DOHH2 (cell line): ENCODE measurements at regions not wholly inside any gene's neighbourhood (a gene's known extent, or its start where the extent isn't known, plus 50 kb on each side); places are given as distances from the start of the nearest gene placed in this dataset.

Source experiments
- H3F3A ChIP-seq: fragments of 200-600 bp; sonication (generic), shearing (Covaris generic); 2 replicates; pipeline ENCODE4 v1.6.0; 2016; ENCODE audit warnings: antibody characterized with exemption, mild to moderate bottlenecking; ENCODE audit not compliant: control insufficient read depth, insufficient read depth
- H3K27ac ChIP-seq: fragments of 200-600 bp; sonication (generic); 2 replicates; pipeline ENCODE4 v1.5.1; 2014; ENCODE audit warnings: low read depth, mild to moderate bottlenecking, low read length, moderate library complexity
- H3K27me3 ChIP-seq: fragments of 200-600 bp; sonication (generic); 2 replicates; pipeline ENCODE4 v1.6.1; 2014; ENCODE audit warnings: mild to moderate bottlenecking, low read length, mixed read lengths; ENCODE audit not compliant: control insufficient read depth
- H3K36me3 ChIP-seq: fragments of 200-600 bp; sonication (generic); 2 replicates; pipeline ENCODE4 v1.6.1; 2014; ENCODE audit warnings: mild to moderate bottlenecking, low read length, moderate library complexity, mixed read lengths; ENCODE audit not compliant: control insufficient read depth
- H3K4me1 ChIP-seq: fragments of 200-600 bp; sonication (generic); 2 replicates; pipeline ENCODE4 v1.6.1; 2014; ENCODE audit warnings: mild to moderate bottlenecking, low read length, mixed read lengths; ENCODE audit not compliant: control insufficient read depth
- H3K4me2 ChIP-seq: fragments of 200-600 bp; sonication (generic); 2 replicates; pipeline ENCODE4 v1.6.0; 2014; ENCODE audit warnings: mild to moderate bottlenecking, low read length, moderate library complexity
- H3K4me3 ChIP-seq: fragments of 200-600 bp; sonication (generic); 2 replicates; pipeline ENCODE4 v1.5.1; 2014; ENCODE audit warnings: mild to moderate bottlenecking, low read length, mixed read lengths
- H3K79me2 ChIP-seq: fragments of 200-600 bp; sonication (generic); 2 replicates; pipeline ENCODE4 v1.6.1; 2014; ENCODE audit warnings: mild to moderate bottlenecking, low read length, mixed read lengths; ENCODE audit not compliant: control insufficient read depth
- H3K9me2 ChIP-seq: fragments of 200-600 bp; sonication (generic); replicated peaks from 2 replicates; pipeline ENCODE4 v1.6.1; 2014; ENCODE audit warnings: mild to moderate bottlenecking, low read length, mixed read lengths; ENCODE audit not compliant: control insufficient read depth
- H3K9me3 ChIP-seq: fragments of 200-600 bp; sonication (generic); 2 replicates; pipeline ENCODE4 v1.6.1; 2014; ENCODE audit warnings: antibody characterized with exemption, low read length, mixed read lengths; ENCODE audit not compliant: control insufficient read depth, insufficient read depth
- H4K20me1 ChIP-seq: fragments of 200-600 bp; sonication (generic); 2 replicates; pipeline ENCODE4 v1.6.0; 2014; ENCODE audit warnings: low read depth, mild to moderate bottlenecking, antibody characterized with exemption, low read length, moderate library complexity; ENCODE audit not compliant: control insufficient read depth, insufficient read depth
- CTCF ChIP-seq: fragments of 200-600 bp; sonication (generic); IDR thresholded peaks from one replicate; pipeline ENCODE4 v1.5.1; 2014; ENCODE audit warnings: antibody characterized with exemption, mild to moderate bottlenecking, low read depth, low read length; ENCODE audit not compliant: poor library complexity, severe bottlenecking
- EZH2phosphoT487 ChIP-seq: fragments of 200-600 bp; sonication (generic); IDR thresholded peaks from 2 replicates; pipeline ENCODE4 v1.6.1; 2017; ENCODE audit warnings: borderline replicate concordance, mild to moderate bottlenecking, antibody characterized with exemption, low read length, moderate library complexity, mixed read lengths

- no peaks in the 10 kb centered on the region for H3K9me3 ChIP-seq
Measured at GRCh38 chr16:79351927-79352326, 248.6 kb downstream of the MAF start.

GRCh38 chr16:79349803-79350202 lies 250.7 kb downstream of the MAF start:
- no peaks in the 10 kb centered on the region for H3K36me3 ChIP-seq
- H3K9me3 ChIP-seq, result no peaks in the 10 kb centered on the region
- H3K27me3 ChIP-seq, result no peaks in the 10 kb centered on the region
- H4K20me1 ChIP-seq, result no peaks in the 10 kb centered on the region
- H3K79me2 ChIP-seq, result no peaks in the 10 kb centered on the region
- TF ChIP-seq EZH2phosphoT487 (no peak), CTCF (no peak)
- no peak overlapping the region for H3K4me2 ChIP-seq
- H3K9me2 ChIP-seq, result no peaks in the 10 kb centered on the region
- H3K4me1 ChIP-seq, result no peaks in the 10 kb centered on the region
- no peak overlapping the region for H3K27ac ChIP-seq
- H3F3A ChIP-seq, result no peaks in the 10 kb centered on the region
- no peak overlapping the region for H3K4me3 ChIP-seq

More at GRCh38 chr16:79351927-79352326, 248.6 kb downstream of the MAF start:
- Histone ChIP-seq H3K4me1 (no peaks in the 10 kb centered on the region), H3K4me2 (no peak overlapping the region), H3K4me3 (no peak overlapping the region), H3K9me2 (no peaks in the 10 kb centered on the region), H3F3A (no peaks in the 10 kb centered on the region), H4K20me1 (no peaks in the 10 kb centered on the region), H3K79me2 (no peaks in the 10 kb centered on the region), H3K36me3 (no peaks in the 10 kb centered on the region), H3K27ac (no peak overlapping the region), H3K27me3 (peaks cover 3% of the 10 kb centered on the region; the same call in 1 of the 2 replicates)
- TF ChIP-seq CTCF (no peak), EZH2phosphoT487 (no peak)

GRCh38 chr16:79348521-79349306 lies 251.8 kb downstream of the MAF start:
- Histone ChIP-seq H3K27ac (no peak overlapping the region), H3K27me3 (no peaks in the 10 kb centered on the region), H3K4me3 (no peak overlapping the region), H3F3A (no peaks in the 10 kb centered on the region), H4K20me1 (no peaks in the 10 kb centered on the region), H3K36me3 (no peaks in the 10 kb centered on the region), H3K9me2 (no peaks in the 10 kb centered on the region), H3K4me1 (no peaks in the 10 kb centered on the region), H3K79me2 (no peaks in the 10 kb centered on the region), H3K4me2 (no peak overlapping the region), H3K9me3 (no peaks in the 10 kb centered on the region)
- TF ChIP-seq EZH2phosphoT487 (no peak), CTCF (no peak)
